K562 (cell line): ENCODE measurements at regions not wholly inside any gene's neighbourhood (a gene's known extent, or its start where the extent isn't known, plus 50 kb on each side); places are given as distances from the start of the nearest gene placed in this dataset.

Source experiments
- ATAC-seq: fragments of 200-7000 bp; cut with Tn5 transposase; 3 replicates; pipeline ENCODE4 v1.9.1; 2020; ENCODE audit warnings: moderate library complexity
- BruUV-seq: library from RNA; stranded (reverse); fragments of 400-500 nt; replicated peaks from 2 replicates; lab custom pipeline; 2021; lab: Mats Ljungman, UMichigan
- CTCF ChIA-PET: fragments of 300-600 bp; formaldehyde crosslinking; extraction: SDS; loops from one replicate; lab custom pipeline; 2021; ENCODE audit warnings: low intra/inter-chr PET ratio; lab: Yijun Ruan, JAX
- POLR2A ChIA-PET: fragments of 300-600, 350-650 bp; sonication (Branson Sonifier 250); formaldehyde crosslinking; extraction: SDS; loops from one replicate; lab custom pipeline; 2021; ENCODE audit warnings: antibody characterized with exemption, inconsistent platforms; lab: Yijun Ruan, JAX
- DNase-seq, 4 experiments: peaks; one replicate each; pipeline versions ENCODE4 v3.0.0 to v3.0.0-alpha.2; 2011 to 2018; ENCODE audit warnings: low spot score in 3 of 4, mixed read lengths in 3 of 4; ENCODE audit errors: extremely low read depth in 1 of 4
- FAIRE-seq: peaks from 2 replicates; lab custom pipeline; 2011; peaks lifted over from hg19 to GRCh38; lab: Jason Lieb, UNC
- H2AFZ ChIP-seq: 2 replicates; pipeline ENCODE4 v1.6.0; 2011; ENCODE audit warnings: low read depth, low read length, control low read depth, inconsistent platforms
- H3K27ac ChIP-seq: fragments of 200-600 bp; 3 replicates; pipeline ENCODE4 v1.8.0; 2011; ENCODE audit warnings: low read depth, mild to moderate bottlenecking, control low read depth, inconsistent platforms, low read length, moderate library complexity, mixed read lengths; ENCODE audit errors: extremely low read depth
- H3K27me3 ChIP-seq, 2 experiments: fragments of 300-600 bp in 1 of 2; 2 replicates in 1 of 2; 3 replicates in 1 of 2; pipeline versions ENCODE4 v1.6.0 to v1.8.0; 2011; ENCODE audit warnings: inconsistent platforms in 2 of 2, low read length in 2 of 2, mild to moderate bottlenecking in 1 of 2, mixed read lengths in 1 of 2, moderate library complexity in 1 of 2; ENCODE audit not compliant: control insufficient read depth in 2 of 2, insufficient read depth in 2 of 2
- H3K36me3 ChIP-seq: fragments of 300-600 bp; 3 replicates; pipeline ENCODE4 v1.8.0; 2011; ENCODE audit warnings: mild to moderate bottlenecking, low read length, inconsistent platforms; ENCODE audit not compliant: control insufficient read depth, insufficient read depth
- H3K4me1 ChIP-seq, 2 experiments: fragments of 200-600 bp in 1 of 2; replicated peaks in 1 of 2; 2 replicates in 1 of 2; 3 replicates in 1 of 2; pipeline versions ENCODE4 v1.5.1 to v1.8.0; 2011; ENCODE audit warnings: inconsistent platforms in 2 of 2, low read length in 2 of 2, mild to moderate bottlenecking in 1 of 2, mixed read lengths in 1 of 2, moderate library complexity in 1 of 2; ENCODE audit not compliant: control insufficient read depth in 2 of 2, insufficient read depth in 2 of 2
- H3K4me2 ChIP-seq: 2 replicates; pipeline ENCODE4 v1.6.1; 2011; ENCODE audit warnings: low read length, control low read depth, inconsistent platforms, mixed read lengths; ENCODE audit not compliant: insufficient read depth
- H3K4me3 ChIP-seq: fragments of 200-600 bp; sonication (generic), shearing (Covaris generic); 2 replicates; pipeline ENCODE4 v1.5.1; 2016; ENCODE audit warnings: control low read depth, inconsistent platforms
- H3K79me2 ChIP-seq: fragments of 200-600 bp; 3 replicates; pipeline ENCODE4 v1.8.0; 2011; ENCODE audit warnings: low read length, inconsistent platforms; ENCODE audit not compliant: control insufficient read depth, insufficient read depth
- H3K9ac ChIP-seq, 2 experiments: 2 replicates each; pipeline versions ENCODE4 v1.6.0 to v1.6.1; 2011; ENCODE audit warnings: low read depth in 2 of 2, low read length in 2 of 2, control low read depth in 1 of 2, inconsistent platforms in 1 of 2, mild to moderate bottlenecking in 1 of 2, mixed read lengths in 1 of 2; ENCODE audit not compliant: insufficient read depth in 1 of 2
- H3K9me1 ChIP-seq: one replicate; pipeline ENCODE4 v1.6.0; 2011; ENCODE audit warnings: inconsistent platforms, mild to moderate bottlenecking, low read length, moderate library complexity; ENCODE audit not compliant: control insufficient read depth, insufficient read depth
- H3K9me3 ChIP-seq: replicated peaks from 2 replicates; pipeline ENCODE4 v1.5.1; 2011; ENCODE audit warnings: low read depth, low read length, inconsistent platforms; ENCODE audit not compliant: control insufficient read depth, insufficient read depth
- H4K20me1 ChIP-seq: replicated peaks from 2 replicates; pipeline ENCODE4 v1.6.1; 2011; ENCODE audit warnings: low read length, inconsistent platforms, mixed read lengths; ENCODE audit not compliant: control insufficient read depth, insufficient read depth
- BACH1 ChIP-seq: fragments of 200-800 bp; sonication (Bioruptor generic); IDR thresholded peaks from 2 replicates; pipeline ENCODE4 v1.6.1; 2016; ENCODE audit warnings: missing genetic modification characterization, missing compliant biosample characterization
- CXXC5 ChIP-seq: fragments of 250-450 bp; sonication (Bioruptor Pico); IDR thresholded peaks from 2 replicates; pipeline ENCODE4 v1.8.0; 2022; ENCODE audit warnings: inconsistent platforms, mild to moderate bottlenecking, moderate library complexity
- DMBX1 ChIP-seq: fragments of 250-450 bp; sonication (Bioruptor Pico); IDR thresholded peaks from 2 replicates; pipeline ENCODE4 v1.8.0; 2022; ENCODE audit warnings: inconsistent platforms, mild to moderate bottlenecking, moderate library complexity, borderline replicate concordance
- FIP1L1 ChIP-seq: fragments of 200-400 bp; formaldehyde crosslinking; IDR thresholded peaks from 2 replicates; pipeline ENCODE4 v1.6.1; 2018; ENCODE audit warnings: mild to moderate bottlenecking, low read depth, low read length; ENCODE audit not compliant: poor library complexity, severe bottlenecking
- FOXK1 ChIP-seq: sonication (generic); formaldehyde crosslinking; IDR thresholded peaks from 2 replicates; pipeline ENCODE4 v1.8.0; 2022; ENCODE audit warnings: missing genetic modification reagents, mild to moderate bottlenecking, borderline replicate concordance
- GABPB2 ChIP-seq: fragments of 250-450 bp; sonication (Bioruptor Pico); conservative IDR thresholded peaks from 2 replicates; pipeline ENCODE4 v1.5.1; 2021; ENCODE audit warnings: mild to moderate bottlenecking
- HCFC1 ChIP-seq: IDR thresholded peaks from 2 replicates; pipeline ENCODE4 v1.6.1; 2012; ENCODE audit warnings: low read depth, low read length, improper control_type of control experiment
- KHSRP ChIP-seq: fragments of 450-650 bp; IDR thresholded peaks from 2 replicates; pipeline ENCODE4 v1.6.1; 2017
- MLX ChIP-seq, 2 experiments: fragments of 450-650 bp in 1 of 2; sonication (generic) in 1 of 2; formaldehyde crosslinking; conservative IDR thresholded peaks; 2 replicates each; pipeline versions ENCODE4 v1.4.0 to v1.8.1; 2020 to 2022; ENCODE audit warnings: mild to moderate bottlenecking in 1 of 2, missing genetic modification reagents in 1 of 2
- MYC ChIP-seq, 2 experiments: fragments of 250-450 bp in 1 of 2; sonication (Bioruptor Pico) in 1 of 2; IDR thresholded peaks; 2 replicates each; pipeline versions ENCODE4 v1.5.1 to v1.6.1; 2012 to 2021; ENCODE audit warnings: low read depth in 2 of 2, borderline replicate concordance in 1 of 2, improper control_type of control experiment in 1 of 2, low read length in 1 of 2, mild to moderate bottlenecking in 1 of 2, moderate library complexity in 1 of 2
- NEUROD1 ChIP-seq: fragments of 150-350 bp; IDR thresholded peaks from 2 replicates; pipeline ENCODE4 v1.6.1; 2014; ENCODE audit warnings: borderline replicate concordance, low read length, low read depth; ENCODE audit not compliant: partially characterized antibody
- RBM39 ChIP-seq: fragments of 200-400 bp; formaldehyde crosslinking; optimal IDR thresholded peaks from 2 replicates; pipeline ENCODE3; 2018; ENCODE audit warnings: low read depth, low read length
- STAT5A ChIP-seq: IDR thresholded peaks from 2 replicates; pipeline ENCODE4 v1.6.1; 2012; ENCODE audit warnings: low read length, inconsistent platforms, borderline replicate concordance
- TRIM28 ChIP-seq: fragments of 450-650 bp; IDR thresholded peaks from 2 replicates; pipeline ENCODE4 v1.6.1; 2017
- U2AF2 ChIP-seq: fragments of 200-400 bp; formaldehyde crosslinking; optimal IDR thresholded peaks from 2 replicates; pipeline ENCODE3; 2017; ENCODE audit warnings: low read depth, mild to moderate bottlenecking, low read length
- YY1 ChIP-seq, 3 experiments: IDR thresholded peaks; 2 replicates each; pipeline ENCODE4 v1.6.1; 2011; ENCODE audit warnings: low read length in 2 of 3, mild to moderate bottlenecking in 2 of 3, moderate library complexity in 2 of 3, borderline replicate concordance in 1 of 3, control low read depth in 1 of 3, low read depth in 1 of 3; ENCODE audit not compliant: insufficient read depth in 3 of 3, insufficient replicate concordance in 2 of 3, control insufficient read depth in 1 of 3, insufficient read length in 1 of 3; ENCODE audit errors: extremely low read depth in 1 of 3
- ZBTB34 ChIP-seq: fragments of 250-450 bp; sonication (Bioruptor Pico); IDR thresholded peaks from 2 replicates; pipeline ENCODE4 v1.8.0; 2021; ENCODE audit warnings: mild to moderate bottlenecking, moderate library complexity
- ZNF134 ChIP-seq: fragments of 250-450 bp; sonication (Bioruptor Pico); conservative IDR thresholded peaks from 2 replicates; pipeline ENCODE4 v1.4.0; 2020
- ZNF175 ChIP-seq: fragments of 200-800 bp; sonication (Bioruptor generic); IDR thresholded peaks from 2 replicates; pipeline ENCODE4 v1.6.1; 2016; ENCODE audit warnings: low read depth, mild to moderate bottlenecking, missing genetic modification characterization, missing compliant biosample characterization
- ZNF24 ChIP-seq: fragments of 450-650 bp; IDR thresholded peaks from 2 replicates; pipeline ENCODE4 v1.6.1; 2016
- WGBS: fragments of 100-300 bp; shearing (Covaris generic); methylation state at CpG from one replicate; pipeline ENCODE4 v1.1.6; 2016; ENCODE audit warnings: low coverage, mixed read lengths; ENCODE audit not compliant: insufficient coverage; ENCODE audit errors: missing lambda C conversion rate; 5-methylcytosine and 5-hydroxymethylcytosine counted together
- in situ Hi-C: fragments of 300-500 bp; cut with MboI; formaldehyde crosslinking; loops from 4 replicates; pipeline ENCODE4 v1.15.0; 2018; ENCODE audit warnings: inconsistent platforms, mixed read lengths
- intact Hi-C: fragments of 100-400 bp; cut with micrococcal nuclease; formaldehyde crosslinking; loops from 2 replicates; pipeline ENCODE4 v1.14.2; 2022

GRCh38 chr16:10296956-10297340, 88.9 kb upstream of the ATF7IP2 start:
- 58% methylated on average over 7 of the region's 7 CpGs for WGBS
- ChIA-PET CTCF (no interaction called here), POLR2A (no interaction called here)
- Histone ChIP-seq H3K79me2 (no peaks in the 10 kb centered on the region), H3K9ac (no peak overlapping the region), H3K9me3 (peaks cover 6% of the 10 kb centered on the region), H3K4me3 (no peak overlapping the region), H3K27me3 (no peaks in the 10 kb centered on the region), H3K36me3 (no peaks in the 10 kb centered on the region), H3K9me1 (no peaks in the 10 kb centered on the region), H3K27ac (no peak overlapping the region), H3K4me2 (no peak overlapping the region), H4K20me1 (no peaks in the 10 kb centered on the region), H3K4me1 (no peaks in the 10 kb centered on the region; a peak in 1 of 5 replicates), H2AFZ (no peak overlapping the region)
- FAIRE-seq (no peak), ATAC-seq (no peak), DNase-seq (no peak)
- TF ChIP-seq YY1 (IDR thresholded peaks at IDR 0.05; ENCODE audit: borderline replicate concordance in 1 of 3, control insufficient read depth in 1 of 3, extremely low read depth in 1 of 3, insufficient read depth in 3 of 3, insufficient read length in 1 of 3, insufficient replicate concordance in 2 of 3, low read depth in 1 of 3, low read length in 2 of 3) (no peak), KHSRP (no peak), ZNF175 (CRISPR knock-in tag) (no peak), ZBTB34 (CRISPR knock-in tag) (no peak), HCFC1 (no peak), MYC (IDR thresholded peaks at IDR 0.05; ENCODE audit: low read depth, low read length) (no peak), MYC (CRISPR knock-in tag; IDR thresholded peaks at IDR 0.05; ENCODE audit: borderline replicate concordance, low read depth) (no peak), TRIM28 (no peak), STAT5A (no peak), DMBX1 (CRISPR knock-in tag) (no peak), GABPB2 (no peak), RBM39 (no peak), CXXC5 (CRISPR knock-in tag) (no peak), ZNF24 (no peak), ZNF134 (CRISPR knock-in tag) (no peak), U2AF2 (no peak), FIP1L1 (no peak), FOXK1 (no peak), NEUROD1 (no peak), BACH1 (tag) (no peak), MLX (CRISPR knock-in tag; conservative IDR thresholded peaks at IDR 0.05) (no peak)
- in situ Hi-C loops (no loop called here), intact Hi-C loops (no loop called here)
- BruUV-seq, result no TSS peak
